ENCODE measurements at regions not wholly inside any gene's neighbourhood (a gene's known extent, or its start where the extent isn't known, plus 50 kb on each side); places are given as distances from the start of the nearest gene placed in this dataset.

- TF ChIP-seq CTCF (IDR thresholded peaks at IDR 0.05) (no peak), POLR2A (IDR thresholded peaks at IDR 0.05) (no peak)
Measured at GRCh38 chr6:94424692-94425091, 1005.3 kb upstream of the EPHA7 start.
